HepG2 (cell line): ENCODE measurements at regions not wholly inside any gene's neighbourhood (a gene's known extent, or its start where the extent isn't known, plus 50 kb on each side); places are given as distances from the start of the nearest gene placed in this dataset.

Source experiments
- ARNTL ChIP-seq: sonication (generic); formaldehyde crosslinking; IDR thresholded peaks from 2 replicates; pipeline ENCODE4 v1.4.0; 2020; ENCODE audit warnings: mild to moderate bottlenecking, missing genetic modification reagents
- CBX1 ChIP-seq: IDR thresholded peaks from one replicate; pipeline ENCODE4 v1.6.1; 2016; ENCODE audit warnings: antibody characterized with exemption, low read depth
- CC2D1A ChIP-seq: sonication (generic); formaldehyde crosslinking; IDR thresholded peaks from 2 replicates; pipeline ENCODE4 v1.8.1; 2023; ENCODE audit warnings: mild to moderate bottlenecking, missing genetic modification reagents
- DNMT1 ChIP-seq: sonication (generic); formaldehyde crosslinking; IDR thresholded peaks from 2 replicates; pipeline ENCODE4 v1.5.1; 2020; ENCODE audit warnings: mild to moderate bottlenecking, missing genetic modification reagents
- ETV6 ChIP-seq: sonication (generic); formaldehyde crosslinking; conservative IDR thresholded peaks from 2 replicates; pipeline ENCODE4 v1.4.0; 2020; ENCODE audit warnings: missing genetic modification reagents
- FOXK2 ChIP-seq: fragments of 450-650 bp; IDR thresholded peaks from 2 replicates; pipeline ENCODE4 v1.6.1; 2016
- GABPB1 ChIP-seq: IDR thresholded peaks from 2 replicates; pipeline ENCODE4 v1.6.1; 2016; ENCODE audit warnings: mild to moderate bottlenecking, missing genetic modification reagents, moderate library complexity, missing compliant biosample characterization
- HHEX ChIP-seq: IDR thresholded peaks from 2 replicates; pipeline ENCODE4 v1.6.1; 2016; ENCODE audit warnings: control low read depth
- MAFK ChIP-seq, 2 experiments: IDR thresholded peaks in 1 of 2; conservative IDR thresholded peaks in 1 of 2; 2 replicates each; pipeline ENCODE4 v1.6.1; 2011; ENCODE audit warnings: improper control_type of control experiment in 2 of 2, low read length in 2 of 2
- MTF1 ChIP-seq: sonication (generic); formaldehyde crosslinking; IDR thresholded peaks from 2 replicates; pipeline ENCODE4 v1.5.0; 2020; ENCODE audit warnings: missing genetic modification reagents
- NR2C2 ChIP-seq: sonication (generic); formaldehyde crosslinking; IDR thresholded peaks from 2 replicates; pipeline ENCODE4 v1.4.0; 2020; ENCODE audit warnings: missing genetic modification reagents, mild to moderate bottlenecking, moderate library complexity, borderline replicate concordance
- PHB2 ChIP-seq: fragments of 450-650 bp; IDR thresholded peaks from 2 replicates; pipeline ENCODE4 v1.6.1; 2018; ENCODE audit not compliant: partially characterized antibody
- RCOR2 ChIP-seq: IDR thresholded peaks from 2 replicates; pipeline ENCODE4 v1.6.1; 2016; ENCODE audit warnings: missing biosample characterization, missing genetic modification reagents
- SALL2 ChIP-seq: sonication (generic); formaldehyde crosslinking; IDR thresholded peaks from 2 replicates; pipeline ENCODE4 v1.8.1; 2023; ENCODE audit warnings: mild to moderate bottlenecking, missing genetic modification reagents, inconsistent platforms
- SOX13 ChIP-seq, 3 experiments: fragments of 450-650 bp in 1 of 3; sonication (generic) in 1 of 3; formaldehyde crosslinking in 1 of 3; IDR thresholded peaks in 2 of 3; conservative IDR thresholded peaks in 1 of 3; 2 replicates each; pipeline versions ENCODE4 v1.5.0 to v1.6.1; 2016 to 2020; ENCODE audit warnings: antibody characterized with exemption in 1 of 3, mild to moderate bottlenecking in 1 of 3, missing compliant biosample characterization in 1 of 3, missing genetic modification reagents in 1 of 3, moderate library complexity in 1 of 3
- TAF15 ChIP-seq: fragments of 200-400 bp; formaldehyde crosslinking; IDR thresholded peaks from one replicate; pipeline ENCODE4 v1.6.1; 2018; ENCODE audit warnings: mild to moderate bottlenecking, low read depth, low read length; ENCODE audit not compliant: poor library complexity, severe bottlenecking
- ZC3H4 ChIP-seq: sonication (generic); formaldehyde crosslinking; IDR thresholded peaks from 2 replicates; pipeline ENCODE4 v1.4.0; 2020; ENCODE audit warnings: missing genetic modification reagents, borderline replicate concordance
- ZNF205 ChIP-seq: IDR thresholded peaks from 2 replicates; pipeline ENCODE4 v1.6.1; 2018; ENCODE audit warnings: missing biosample characterization, missing genetic modification reagents
- ZNF282 ChIP-seq: fragments of 450-650 bp; IDR thresholded peaks from 2 replicates; pipeline ENCODE4 v1.6.1; 2018; ENCODE audit not compliant: partially characterized antibody
- ZNF329 ChIP-seq: sonication (generic); formaldehyde crosslinking; IDR thresholded peaks from 2 replicates; pipeline ENCODE4 v1.9.0; 2021; ENCODE audit warnings: low read depth, mild to moderate bottlenecking, missing genetic modification reagents
- ZNF335 ChIP-seq: sonication (generic); formaldehyde crosslinking; IDR thresholded peaks from 2 replicates; pipeline ENCODE4 v1.4.0; 2020; ENCODE audit warnings: missing genetic modification reagents
- ZNF766 ChIP-seq: sonication (generic); formaldehyde crosslinking; IDR thresholded peaks from 2 replicates; pipeline ENCODE4 v1.5.0; 2020; ENCODE audit warnings: missing genetic modification reagents, borderline replicate concordance
- TF ChIP-seq, protein P1 (sequence below): sonication (generic); formaldehyde crosslinking; IDR thresholded peaks from 2 replicates; pipeline ENCODE4 v1.4.0; 2020; ENCODE audit warnings: mild to moderate bottlenecking, missing genetic modification reagents

DNA sequence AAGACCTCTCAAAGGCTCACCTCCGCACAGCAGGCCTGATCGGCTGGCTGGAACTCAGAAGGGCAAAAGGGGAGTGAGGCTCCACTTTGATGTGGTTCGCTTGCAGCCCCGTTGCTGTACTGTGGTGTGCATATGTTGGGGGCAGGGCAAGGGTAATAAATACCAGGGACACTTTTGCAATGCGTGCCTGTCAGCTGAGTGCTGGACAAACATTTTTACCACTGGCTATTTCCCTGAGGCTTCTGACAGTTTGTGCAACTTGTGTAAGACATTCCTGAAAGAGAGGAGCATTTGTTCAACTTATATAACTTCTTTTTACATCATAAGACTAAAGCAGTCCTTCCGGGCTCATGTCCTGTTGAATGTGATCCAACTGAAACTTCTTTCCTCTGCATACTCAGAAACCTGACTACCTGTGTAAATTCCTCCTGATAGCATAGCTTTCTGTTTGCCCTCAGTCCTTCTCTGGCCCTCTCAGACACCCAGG is 82.3 kb downstream of the SPRY1 start (continued):
- TF ChIP-seq PHB2 = no peak
- no peak for TF ChIP-seq ZNF282
- TF ChIP-seq HHEX (CRISPR knock-in tag) = peak; percentile 88
- no peak for TF ChIP-seq CC2D1A
- TF ChIP-seq ARNTL (CRISPR knock-in tag) = peak; percentile 91
- TF ChIP-seq ETV6 = peak; percentile 96
- peak; percentile 67 for TF ChIP-seq GABPB1
- TF ChIP-seq DNMT1 (CRISPR knock-in tag) = peak; percentile 85
- peak; percentile 83 for TF ChIP-seq SALL2
- no peak for TF ChIP-seq TAF15
- TF ChIP-seq NR2C2 = peak; percentile 73
- peak; percentile 68 for TF ChIP-seq CBX1
- peak; percentile 92 for TF ChIP-seq ZNF205 (CRISPR knock-in tag)
- TF ChIP-seq FOXK2 = peak; percentile 89
- peak in 1 of 2 experiments; percentile 43; a peak in 2 of 4 replicates for TF ChIP-seq MAFK (conservative IDR thresholded peaks at IDR 0.05 in 1 of 2, IDR thresholded peaks at IDR 0.05 in 1 of 2; ENCODE audit: low read length in 2 of 2)
- peak; percentile 80; the same call in 1 of the 2 replicates for TF ChIP-seq ZC3H4 (CRISPR knock-in tag)
- TF ChIP-seq, protein P1, sequence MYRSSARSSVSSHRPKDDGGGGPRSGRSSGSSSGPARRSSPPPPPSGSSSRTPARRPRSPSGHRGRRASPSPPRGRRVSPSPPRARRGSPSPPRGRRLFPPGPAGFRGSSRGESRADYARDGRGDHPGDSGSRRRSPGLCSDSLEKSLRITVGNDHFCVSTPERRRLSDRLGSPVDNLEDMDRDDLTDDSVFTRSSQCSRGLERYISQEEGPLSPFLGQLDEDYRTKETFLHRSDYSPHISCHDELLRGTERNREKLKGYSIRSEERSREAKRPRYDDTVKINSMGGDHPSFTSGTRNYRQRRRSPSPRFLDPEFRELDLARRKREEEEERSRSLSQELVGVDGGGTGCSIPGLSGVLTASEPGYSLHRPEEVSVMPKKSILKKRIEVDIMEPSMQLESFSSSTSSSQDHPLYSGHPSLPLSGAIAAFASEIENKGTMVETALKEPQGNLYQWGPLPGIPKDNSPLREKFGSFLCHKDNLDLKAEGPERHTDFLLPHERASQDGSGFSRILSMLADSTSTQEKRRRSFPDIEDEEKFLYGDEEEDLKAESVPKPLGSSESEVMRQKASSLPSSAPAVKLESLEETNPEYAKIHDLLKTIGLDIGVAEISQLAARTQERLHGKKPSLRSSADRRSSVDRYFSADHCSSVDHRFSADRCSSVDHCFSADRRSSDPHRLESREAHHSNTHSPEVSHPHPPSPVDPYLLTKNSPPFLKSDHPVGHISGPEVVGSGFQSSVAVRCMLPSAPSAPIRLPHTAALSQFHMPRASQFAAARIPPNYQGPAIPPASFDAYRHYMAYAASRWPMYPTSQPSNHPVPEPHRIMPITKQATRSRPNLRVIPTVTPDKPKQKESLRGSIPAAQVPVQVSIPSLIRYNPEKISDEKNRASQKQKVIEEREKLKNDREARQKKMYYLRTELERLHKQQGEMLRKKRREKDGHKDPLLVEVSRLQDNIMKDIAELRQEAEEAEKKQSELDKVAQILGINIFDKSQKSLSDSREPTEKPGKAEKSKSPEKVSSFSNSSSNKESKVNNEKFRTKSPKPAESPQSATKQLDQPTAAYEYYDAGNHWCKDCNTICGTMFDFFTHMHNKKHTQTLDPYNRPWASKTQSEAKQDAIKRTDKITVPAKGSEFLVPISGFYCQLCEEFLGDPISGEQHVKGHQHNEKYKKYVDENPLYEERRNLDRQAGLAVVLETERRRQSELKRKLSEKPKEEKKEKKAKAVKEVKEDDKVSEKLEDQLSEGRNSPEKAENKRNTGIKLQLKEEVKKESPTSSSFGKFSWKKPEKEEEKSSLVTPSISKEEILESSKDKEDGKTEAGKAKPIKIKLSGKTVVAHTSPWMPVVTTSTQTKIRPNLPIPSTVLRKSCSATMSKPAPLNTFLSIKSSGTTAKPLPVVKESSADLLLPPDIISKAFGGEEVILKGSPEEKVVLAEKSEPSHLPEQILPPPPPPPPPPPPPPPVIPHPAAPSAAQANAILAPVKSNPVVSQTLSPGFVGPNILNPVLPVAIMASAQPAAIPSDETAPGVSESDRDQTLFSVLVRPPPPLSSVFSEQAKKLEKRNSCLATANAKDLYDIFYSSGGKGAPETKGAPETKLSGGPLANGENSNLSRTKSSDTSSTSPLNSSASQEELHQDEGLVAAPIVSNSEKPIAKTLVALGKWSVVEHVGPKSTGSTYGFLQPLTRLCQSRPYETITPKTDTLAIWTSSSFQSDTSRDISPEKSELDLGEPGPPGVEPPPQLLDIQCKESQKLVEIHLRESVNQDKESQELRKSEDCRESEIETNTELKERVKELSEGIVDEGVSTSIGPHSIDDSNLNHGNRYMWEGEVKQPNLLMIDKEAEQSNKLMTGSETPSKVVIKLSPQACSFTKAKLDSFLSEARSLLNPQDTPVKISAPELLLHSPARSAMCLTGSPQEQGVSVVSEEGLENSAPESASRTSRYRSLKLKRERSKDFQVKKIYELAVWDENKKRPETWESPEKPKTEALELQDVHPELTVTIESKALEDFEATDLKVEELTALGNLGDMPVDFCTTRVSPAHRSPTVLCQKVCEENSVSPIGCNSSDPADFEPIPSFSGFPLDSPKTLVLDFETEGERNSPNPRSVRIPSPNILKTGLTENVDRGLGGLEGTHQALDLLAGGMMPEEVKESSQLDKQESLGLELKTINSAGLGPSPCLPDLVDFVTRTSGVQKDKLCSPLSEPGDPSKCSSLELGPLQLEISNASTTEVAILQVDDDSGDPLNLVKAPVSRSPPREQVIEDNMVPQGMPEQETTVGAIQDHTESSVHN (CRISPR knock-in tag) = peak; percentile 94; the same call in 1 of the 2 replicates
- TF ChIP-seq ZNF329 (CRISPR knock-in tag) = peak; percentile 70; the same call in 1 of the 2 replicates
- TF ChIP-seq MTF1 (CRISPR knock-in tag) = 0 out of 2 replicates have a peak, but pooled peaks have one; percentile 32
- peak; percentile 96 for TF ChIP-seq RCOR2 (CRISPR knock-in tag)
- 0 out of 2 replicates have a peak, but pooled peaks have one; percentile 30 for TF ChIP-seq ZNF766 (CRISPR knock-in tag)
- TF ChIP-seq SOX13 (IDR thresholded peaks at IDR 0.05) = peak; percentile 98
- peak in 1 of 2 experiments; percentile 98; a peak in 2 of 4 replicates for TF ChIP-seq SOX13 (CRISPR knock-in tag; conservative IDR thresholded peaks at IDR 0.05 in 1 of 2, IDR thresholded peaks at IDR 0.05 in 1 of 2)
- peak; percentile 79 for TF ChIP-seq ZNF335 (CRISPR knock-in tag)
